ENCODE measurements at regions not wholly inside any gene's neighbourhood (a gene's known extent, or its start where the extent isn't known, plus 50 kb on each side); places are given as distances from the start of the nearest gene placed in this dataset.
A peak's percentile ranks its signal among the peaks of the same experiment; 100 is the strongest.

GRCh38 chr1:239263801-239264200 is 122.6 kb upstream of the CHRM3 start:
- DNase-seq: no peak

DNA sequence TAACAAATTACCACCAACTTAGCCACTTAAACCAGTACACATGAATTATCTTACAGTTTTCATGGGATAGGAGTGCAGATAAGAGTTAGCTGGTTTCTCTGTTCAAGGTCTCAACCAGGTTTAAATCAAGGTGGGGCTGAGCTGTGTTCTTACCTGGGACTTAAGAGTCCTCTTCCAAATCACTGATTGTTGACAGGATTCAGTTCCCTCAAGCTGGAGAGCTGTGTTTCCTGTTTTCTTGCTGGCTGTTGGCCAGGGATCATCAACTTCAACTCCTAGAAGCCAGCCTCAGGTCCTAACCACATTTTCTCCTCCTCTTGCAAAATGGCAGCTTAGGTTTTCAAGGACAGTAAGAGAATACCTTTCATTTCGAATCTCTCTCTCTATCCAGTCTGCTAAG is 123.8 kb upstream of the CHRM3 start:
- no peak for DNase-seq

DNA sequence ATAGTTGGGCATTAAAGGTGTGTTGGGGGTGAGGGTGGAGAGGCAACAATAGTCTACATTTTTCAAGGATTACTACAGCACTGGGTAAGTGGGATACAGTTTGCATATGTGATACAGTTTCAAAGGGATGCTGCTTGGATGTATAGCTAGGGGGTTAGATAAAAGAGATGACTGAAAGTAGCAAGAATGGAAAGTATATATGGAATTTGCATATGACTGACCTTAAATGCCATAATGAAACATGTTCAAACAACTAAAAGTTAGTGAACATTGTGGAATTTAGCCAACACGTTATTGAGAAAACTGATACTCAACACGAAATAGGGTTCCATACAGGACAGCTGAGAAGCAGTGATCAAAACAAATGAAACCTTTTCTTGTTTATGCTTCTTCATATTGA is 124.8 kb upstream of the CHRM3 start:
- no peak for DNase-seq

- DNase-seq: no peak
Observed at GRCh38 chr1:239260842-239261241, 125.5 kb upstream of the CHRM3 start.

DNA sequence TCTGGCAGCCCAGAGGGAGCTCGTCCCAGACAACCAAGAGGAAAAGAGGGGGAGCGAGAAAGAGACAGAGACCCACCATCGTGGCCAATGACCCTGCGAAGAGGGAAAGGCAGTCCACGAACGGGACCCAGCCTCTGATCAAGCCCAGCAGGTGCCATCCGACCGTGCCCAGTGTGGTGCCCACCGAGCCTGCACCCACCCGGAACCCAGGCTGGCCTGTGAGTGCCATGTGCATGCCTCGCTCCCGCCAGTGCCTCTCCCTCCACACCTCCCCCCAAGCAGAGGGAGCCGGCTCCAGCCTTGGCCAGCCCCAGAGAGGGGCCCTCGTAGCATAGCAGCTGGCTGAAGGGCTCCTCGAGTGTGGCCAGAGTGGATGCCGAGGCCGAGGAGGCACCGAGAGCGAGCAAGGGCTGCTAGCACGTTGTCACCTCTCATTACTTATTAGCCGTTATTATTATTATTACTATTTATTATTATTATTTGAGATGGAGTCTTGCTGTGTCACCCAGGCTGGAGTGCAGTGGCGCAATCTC is 130.7 kb upstream of the CHRM3 start:
- no peak for DNase-seq

DNA sequence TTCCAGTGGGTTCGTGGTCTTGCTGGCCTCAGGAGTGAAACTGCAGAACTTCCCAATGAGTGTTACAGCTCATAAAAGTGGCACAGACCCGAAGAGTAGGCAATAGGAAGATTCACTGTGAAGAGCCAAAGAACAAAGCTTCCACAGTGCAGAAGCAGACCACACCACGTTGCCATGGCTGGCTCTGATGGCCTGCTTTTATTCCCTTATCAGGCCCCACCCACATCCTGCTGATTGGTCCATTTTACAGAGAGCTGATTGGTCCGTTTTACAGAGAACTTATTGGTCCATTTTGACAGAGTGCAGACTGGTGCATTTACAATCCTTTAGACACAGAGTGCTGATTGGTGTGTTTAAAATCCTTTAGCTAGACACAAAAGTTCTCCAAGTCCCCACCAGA is 131.4 kb upstream of the CHRM3 start:
- no peak for DNase-seq

DNA sequence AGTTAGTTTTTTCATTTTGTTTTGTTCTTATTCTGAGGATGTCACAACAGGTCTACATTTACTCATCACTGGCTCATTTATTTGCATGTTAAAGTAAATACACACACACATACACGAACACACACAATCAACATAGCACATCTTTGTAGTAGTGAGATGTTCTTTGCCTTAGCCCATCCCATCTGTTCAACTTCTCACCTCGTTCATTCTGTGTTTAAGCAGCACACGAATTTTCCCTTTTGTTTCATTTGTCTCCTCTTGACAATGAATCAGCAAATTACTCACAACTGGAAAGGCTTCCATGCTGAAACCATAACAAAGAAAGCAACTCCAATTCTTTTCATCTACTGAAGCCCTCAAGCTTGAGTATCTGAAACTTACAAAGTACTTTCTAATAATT is 133.3 kb upstream of the CHRM3 start:
- no peak for DNase-seq

GRCh38 chr1:239250353-239251035 is 135.9 kb upstream of the CHRM3 start:
- peak; percentile 10 to 19 for DNase-seq

DNA sequence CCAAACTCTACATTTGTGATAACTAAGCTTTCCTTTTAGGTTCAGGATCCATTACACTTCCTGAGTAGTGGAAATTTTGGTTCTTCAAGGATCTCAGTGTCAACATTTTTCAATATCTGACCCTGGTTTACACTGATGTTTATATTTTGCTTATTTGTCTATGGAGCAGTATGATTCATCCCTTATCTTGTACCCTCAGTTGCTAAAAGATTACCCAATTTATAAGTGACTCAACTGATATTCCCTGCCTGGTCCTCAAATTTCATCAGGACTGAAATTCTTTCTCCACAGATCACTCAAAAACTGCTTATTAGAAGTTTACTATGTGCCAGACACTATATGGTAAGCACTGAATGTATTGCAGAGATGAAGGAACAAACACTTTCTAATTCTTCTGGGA is 139.1 kb upstream of the CHRM3 start:
- no peak for DNase-seq

DNA sequence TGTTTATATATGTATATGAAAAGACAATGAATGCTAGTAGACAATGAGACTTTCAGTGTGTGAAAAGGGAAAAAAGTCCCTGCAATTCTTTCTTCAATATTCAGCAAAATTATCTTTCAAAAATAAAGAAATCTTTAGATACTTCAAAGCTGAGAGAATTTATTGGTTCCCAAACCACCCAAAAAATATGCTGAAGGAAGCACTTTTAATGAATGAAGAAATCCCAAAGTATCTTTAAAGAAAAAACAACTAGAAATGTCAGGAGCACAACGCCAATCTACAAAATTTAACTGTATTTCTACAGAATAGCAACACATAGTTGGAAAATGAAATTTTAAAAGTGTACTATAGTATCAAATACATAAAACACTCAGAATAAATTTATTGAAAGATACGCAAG is 142.3 kb upstream of the CHRM3 start:
- DNase-seq: no peak

- DNase-seq: no peak
Observed at GRCh38 chr1:239243006-239243405, 143.4 kb upstream of the CHRM3 start.

DNA sequence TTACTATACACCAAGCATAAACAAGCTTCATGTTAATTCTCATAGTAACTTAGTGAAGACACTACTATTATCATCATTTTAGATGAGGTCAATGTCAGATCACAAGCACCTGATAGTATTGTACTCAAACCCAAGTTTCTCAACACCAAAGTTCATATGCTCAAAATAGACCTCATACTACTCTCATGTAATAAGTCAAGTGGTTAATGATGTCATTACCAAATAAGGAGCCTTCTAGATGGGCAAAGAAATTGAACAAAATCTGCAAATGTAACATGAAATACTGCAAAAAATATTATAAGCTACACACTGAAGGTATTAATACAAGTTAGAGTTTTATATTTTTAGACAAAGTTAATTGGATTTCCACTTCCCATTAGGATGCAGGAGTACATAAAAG is 144.0 kb upstream of the CHRM3 start:
- no peak for DNase-seq

DNA sequence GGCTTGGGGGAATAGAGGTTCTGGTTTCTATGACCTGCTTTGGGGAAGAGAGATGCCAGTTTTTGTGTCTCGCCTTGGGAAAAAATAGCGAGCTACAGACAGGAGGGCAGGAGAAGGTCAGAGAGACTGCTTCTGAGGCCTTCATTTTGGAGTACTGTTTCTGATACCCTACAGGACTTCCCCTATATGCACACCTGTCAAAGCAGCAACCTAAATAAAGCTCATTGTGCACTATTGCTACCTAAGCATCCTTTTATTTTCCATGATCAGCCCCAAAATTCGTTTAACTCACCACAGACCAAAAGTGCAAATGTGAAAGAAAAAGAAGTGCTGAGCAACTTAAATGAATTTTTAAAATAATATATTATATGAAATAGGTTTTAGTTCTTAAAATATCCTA is 145.6 kb upstream of the CHRM3 start:
- no peak for DNase-seq

GRCh38 chr1:239239529-239239928 is 146.8 kb upstream of the CHRM3 start:
- DNase-seq: no peak

- no peak for DNase-seq
Observed at GRCh38 chr1:239237912-239238311, 148.5 kb upstream of the CHRM3 start.

DNA sequence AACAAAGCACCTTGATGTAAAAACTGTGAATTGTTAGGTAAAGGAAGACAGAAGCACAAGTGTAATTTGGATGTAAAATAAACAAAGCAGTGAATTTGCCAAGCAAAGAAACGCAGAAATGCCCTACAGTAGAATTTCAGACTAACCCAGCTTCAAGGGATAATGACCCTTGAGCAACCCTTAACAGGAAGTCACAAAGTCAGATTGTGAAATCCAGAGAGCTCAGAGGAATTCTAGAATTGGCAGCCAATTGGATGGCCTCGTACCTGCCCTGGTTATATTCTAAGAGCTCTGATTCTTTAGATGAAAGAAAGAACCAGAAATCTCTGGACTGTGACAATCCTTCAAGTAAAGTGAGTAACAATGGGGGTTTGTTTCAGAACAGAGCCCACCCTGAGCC is 152.7 kb upstream of the CHRM3 start:
- peak; percentile 5 to 28 for DNase-seq

- DNase-seq: no peak
Observed at GRCh38 chr1:239232921-239233320, 153.4 kb upstream of the CHRM3 start.

- no peak for DNase-seq
Observed at GRCh38 chr1:239228451-239228850, 157.9 kb upstream of the CHRM3 start.

DNA sequence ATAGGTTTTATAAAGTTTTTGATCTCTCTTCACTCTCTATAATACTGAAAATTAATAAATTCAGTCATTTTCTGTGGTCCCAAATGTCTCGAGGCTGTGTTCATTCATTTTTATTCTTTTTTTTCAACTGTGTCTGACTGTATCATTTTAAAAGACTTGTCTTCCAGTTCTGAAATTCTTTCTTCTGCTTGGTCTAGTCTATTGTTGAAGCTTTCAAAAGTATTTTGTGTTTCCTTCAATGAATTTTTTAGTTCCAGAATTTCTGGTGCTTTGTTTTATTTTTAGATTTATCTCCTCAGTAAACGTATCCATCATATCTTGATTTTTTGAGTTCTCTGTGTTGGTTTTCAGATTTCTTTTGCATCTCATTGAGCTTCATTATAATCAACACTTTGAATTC is 161.0 kb upstream of the CHRM3 start:
- no peak for DNase-seq

DNA sequence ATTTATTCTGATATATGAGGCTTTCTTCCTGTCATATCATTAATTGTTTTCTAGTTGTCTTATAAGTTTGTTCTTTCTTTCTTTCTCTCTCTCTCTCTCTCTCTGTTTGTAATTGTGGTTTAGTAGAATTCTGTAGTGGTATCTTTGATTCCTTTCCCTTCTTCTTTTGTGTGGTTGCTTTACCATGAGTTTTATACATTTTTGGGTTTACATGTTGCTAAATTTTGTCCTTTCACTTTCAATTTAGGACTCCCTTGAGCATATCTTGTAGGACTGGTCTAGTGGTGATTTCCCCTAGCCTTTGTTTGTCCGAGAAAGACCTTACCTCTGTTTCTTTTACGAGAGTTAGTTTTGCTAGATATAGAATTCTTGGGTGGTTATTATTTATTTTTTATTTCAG is 162.3 kb upstream of the CHRM3 start:
- DNase-seq: no peak

DNA sequence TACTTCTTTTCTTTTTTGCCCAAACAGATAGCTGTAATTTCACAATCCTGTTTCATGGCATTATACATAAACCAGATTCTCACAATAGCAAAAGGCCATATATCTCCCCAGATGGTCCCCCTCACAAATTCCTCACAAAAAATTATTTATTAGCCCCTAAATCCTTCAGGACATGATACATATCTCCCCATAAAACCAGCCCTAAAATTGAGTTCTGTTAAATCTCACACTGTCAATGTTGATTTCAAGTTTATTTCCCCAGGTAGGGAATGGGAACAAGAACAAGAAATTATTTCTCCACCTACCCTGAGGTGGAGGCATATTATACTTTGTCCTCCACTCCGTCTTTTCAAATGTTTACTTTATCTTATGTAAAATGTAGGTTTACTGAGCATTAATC is 163.4 kb upstream of the CHRM3 start:
- DNase-seq: no peak

GRCh38 chr1:239221656-239222055 is 164.7 kb upstream of the CHRM3 start:
- DNase-seq: no peak

DNA sequence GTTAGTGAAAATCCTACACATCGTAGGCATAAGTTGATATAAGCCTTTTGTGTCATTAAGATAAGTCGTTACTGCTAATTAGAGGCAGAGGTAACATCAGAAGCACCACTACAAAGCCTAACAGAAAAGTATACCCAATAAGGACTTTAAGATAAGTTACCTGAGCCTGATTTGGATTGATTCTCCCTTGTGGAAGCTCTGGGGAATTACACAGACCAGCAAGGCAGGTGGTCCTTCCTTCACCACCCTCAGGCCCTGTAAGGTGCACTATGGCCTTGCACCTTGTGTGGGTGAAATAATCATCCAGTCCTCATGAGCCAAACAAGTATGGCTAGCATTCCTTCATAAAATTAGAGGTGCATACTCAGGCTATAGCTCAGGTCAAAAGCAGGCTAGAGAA is 166.7 kb upstream of the CHRM3 start:
- DNase-seq: no peak

DNA sequence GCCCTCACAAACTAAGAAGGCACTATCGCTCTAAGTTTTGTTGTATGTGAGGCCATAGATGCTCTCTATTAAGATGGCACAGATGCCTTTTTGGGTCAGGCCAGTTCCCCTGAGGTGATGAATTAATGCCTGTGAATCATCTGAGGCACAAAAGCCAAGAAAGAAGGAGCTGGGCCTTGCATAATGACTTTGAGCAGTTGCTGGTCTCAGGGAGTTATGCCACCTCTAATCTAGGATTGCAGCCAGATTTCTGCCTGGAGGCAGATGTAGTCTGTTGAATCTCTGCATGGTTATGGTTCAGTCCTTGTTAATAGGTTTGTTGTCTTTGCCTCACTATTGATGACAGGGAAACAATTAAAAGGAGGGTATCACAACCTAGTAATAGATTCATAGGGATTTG is 168.1 kb upstream of the CHRM3 start:
- no peak for DNase-seq

- DNase-seq: no peak
Observed at GRCh38 chr1:239212811-239213220, 173.6 kb upstream of the CHRM3 start.
